Loucy (cell line): ENCODE measurements at regions not wholly inside any gene's neighbourhood (a gene's known extent, or its start where the extent isn't known, plus 50 kb on each side); places are given as distances from the start of the nearest gene placed in this dataset.

Source experiments
- EZH2phosphoT487 ChIP-seq: fragments of 200-600 bp; IDR thresholded peaks from 2 replicates; pipeline ENCODE4 v1.6.1; 2018; ENCODE audit warnings: antibody characterized with exemption, mild to moderate bottlenecking, moderate library complexity, borderline replicate concordance
- TF ChIP-seq, protein P1 (sequence below): fragments of 200-600 bp; sonication (generic); conservative IDR thresholded peaks from 2 replicates; pipeline ENCODE4 v1.5.1; 2014; ENCODE audit warnings: mild to moderate bottlenecking, antibody characterized with exemption, low read length

GRCh38 chr14:44820230-44820964, 141.3 kb downstream of the KLHL28 start:
- TF ChIP-seq, protein P1, sequence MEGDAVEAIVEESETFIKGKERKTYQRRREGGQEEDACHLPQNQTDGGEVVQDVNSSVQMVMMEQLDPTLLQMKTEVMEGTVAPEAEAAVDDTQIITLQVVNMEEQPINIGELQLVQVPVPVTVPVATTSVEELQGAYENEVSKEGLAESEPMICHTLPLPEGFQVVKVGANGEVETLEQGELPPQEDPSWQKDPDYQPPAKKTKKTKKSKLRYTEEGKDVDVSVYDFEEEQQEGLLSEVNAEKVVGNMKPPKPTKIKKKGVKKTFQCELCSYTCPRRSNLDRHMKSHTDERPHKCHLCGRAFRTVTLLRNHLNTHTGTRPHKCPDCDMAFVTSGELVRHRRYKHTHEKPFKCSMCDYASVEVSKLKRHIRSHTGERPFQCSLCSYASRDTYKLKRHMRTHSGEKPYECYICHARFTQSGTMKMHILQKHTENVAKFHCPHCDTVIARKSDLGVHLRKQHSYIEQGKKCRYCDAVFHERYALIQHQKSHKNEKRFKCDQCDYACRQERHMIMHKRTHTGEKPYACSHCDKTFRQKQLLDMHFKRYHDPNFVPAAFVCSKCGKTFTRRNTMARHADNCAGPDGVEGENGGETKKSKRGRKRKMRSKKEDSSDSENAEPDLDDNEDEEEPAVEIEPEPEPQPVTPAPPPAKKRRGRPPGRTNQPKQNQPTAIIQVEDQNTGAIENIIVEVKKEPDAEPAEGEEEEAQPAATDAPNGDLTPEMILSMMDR = no peak
- TF ChIP-seq EZH2phosphoT487 = no peak
